H1 (cell line): ENCODE measurements at regions not wholly inside any gene's neighbourhood (a gene's known extent, or its start where the extent isn't known, plus 50 kb on each side); places are given as distances from the start of the nearest gene placed in this dataset.
A peak's percentile ranks its signal among the peaks of the same experiment; 100 is the strongest.

Source experiments
- CTCF ChIA-PET: fragments of 300-600 bp; sonication (Branson Sonifier 250); formaldehyde crosslinking; loops from one replicate; lab custom pipeline; 2021; ENCODE audit not compliant: partially characterized antibody; lab: Charles Lee
- POLR2A ChIA-PET: fragments of 300-600 bp; sonication (Branson Sonifier 250); formaldehyde crosslinking; loops from one replicate; lab custom pipeline; 2021; ENCODE audit warnings: inconsistent platforms; ENCODE audit not compliant: partially characterized antibody; lab: Charles Lee
- DNase-seq, 2 experiments: peaks; one replicate each; pipeline versions ENCODE4 v3.0.0 to v3.0.0-alpha.2; 2010 to 2022; ENCODE audit warnings: low spot score in 2 of 2, low read depth in 1 of 2, mixed read lengths in 1 of 2
- FAIRE-seq: peaks from 2 replicates; lab custom pipeline; 2011; peaks lifted over from hg19 to GRCh38; lab: Jason Lieb, UNC
- H2AFZ ChIP-seq: 2 replicates; pipeline ENCODE4 v1.8.1; 2012; ENCODE audit warnings: low read length, inconsistent platforms
- H2AK5ac ChIP-seq: 2 replicates; pipeline ENCODE4 v1.6.1; 2013; ENCODE audit warnings: low read depth, low read length
- H2BK120ac ChIP-seq: replicated peaks from 2 replicates; pipeline ENCODE3; 2013; ENCODE audit warnings: low read depth, low read length, inconsistent platforms
- H2BK12ac ChIP-seq: 2 replicates; pipeline ENCODE4 v1.6.1; 2013; ENCODE audit warnings: low read depth, low read length
- H2BK15ac ChIP-seq: 2 replicates; pipeline ENCODE4 v1.6.1; 2013; ENCODE audit warnings: low read length
- H2BK20ac ChIP-seq: 2 replicates; pipeline ENCODE4 v1.6.1; 2013; ENCODE audit warnings: low read length
- H2BK5ac ChIP-seq: 2 replicates; pipeline ENCODE4 v1.6.1; 2013; ENCODE audit warnings: low read depth, low read length
- H3K14ac ChIP-seq: 2 replicates; pipeline ENCODE4 v1.6.1; 2013; ENCODE audit warnings: inconsistent platforms; ENCODE audit not compliant: insufficient read length
- H3K18ac ChIP-seq: 2 replicates; pipeline ENCODE4 v1.6.1; 2013; ENCODE audit warnings: low read length; ENCODE audit errors: extremely low read depth
- H3K23ac ChIP-seq: 2 replicates; pipeline ENCODE4 v1.6.1; 2013; ENCODE audit warnings: inconsistent platforms; ENCODE audit not compliant: insufficient read length
- H3K23me2 ChIP-seq: 2 replicates; pipeline ENCODE4 v1.6.1; 2013; ENCODE audit warnings: low read depth, low read length
- H3K27ac ChIP-seq: 2 replicates; pipeline ENCODE4 v1.6.1; 2011; ENCODE audit warnings: low read depth, low read length, inconsistent platforms
- H3K27me3 ChIP-seq, 4 experiments: replicated peaks in 1 of 4; 1 replicate in 1 of 4; 2 replicates in 3 of 4; pipeline versions ENCODE4 v1.6.1 to v1.8.1; 2011 to 2013; ENCODE audit warnings: low read length in 3 of 4, mild to moderate bottlenecking in 3 of 4, inconsistent platforms in 2 of 4, mixed read lengths in 2 of 4, moderate library complexity in 1 of 4; ENCODE audit not compliant: control insufficient read depth in 3 of 4, insufficient read depth in 3 of 4; ENCODE audit errors: extremely low read depth in 1 of 4
- H3K36me3 ChIP-seq, 4 experiments: 2 replicates each; pipeline versions ENCODE4 v1.6.1 to v1.8.1; 2011 to 2013; ENCODE audit warnings: mild to moderate bottlenecking in 4 of 4, low read length in 3 of 4, moderate library complexity in 2 of 4, control low read depth in 1 of 4, inconsistent platforms in 1 of 4; ENCODE audit not compliant: insufficient read depth in 4 of 4, control insufficient read depth in 2 of 4
- H3K4ac ChIP-seq: replicated peaks from 2 replicates; pipeline ENCODE3; 2013; ENCODE audit warnings: low read length, low read depth, mixed read lengths, inconsistent platforms; ENCODE audit not compliant: insufficient read length
- H3K4me1 ChIP-seq, 4 experiments: replicated peaks in 1 of 4; 1 replicate in 1 of 4; 2 replicates in 3 of 4; pipeline versions ENCODE4 v1.6.1 to v1.8.1; 2011 to 2013; ENCODE audit warnings: low read length in 3 of 4, inconsistent platforms in 2 of 4, mixed read lengths in 1 of 4; ENCODE audit not compliant: insufficient read depth in 4 of 4, control insufficient read depth in 3 of 4
- H3K4me2 ChIP-seq, 2 experiments: 2 replicates each; pipeline versions ENCODE4 v1.6.1 to v1.8.1; 2011 to 2013; ENCODE audit warnings: low read depth in 2 of 2, low read length in 2 of 2, control low read depth in 1 of 2, inconsistent platforms in 1 of 2, mild to moderate bottlenecking in 1 of 2; ENCODE audit not compliant: insufficient read depth in 1 of 2
- H3K4me3 ChIP-seq, 4 experiments: fragments of 200-600, 300-600 bp in 1 of 4; sonication (generic), shearing (Covaris generic), sonication (Bioruptor Twin) in 1 of 4; 2 replicates each; pipeline versions ENCODE4 v1.5.1 to v1.8.1; 2011 to 2016; ENCODE audit warnings: low read length in 4 of 4, low read depth in 3 of 4, control low read depth in 2 of 4, inconsistent platforms in 2 of 4, mild to moderate bottlenecking in 2 of 4, mixed read lengths in 1 of 4, moderate library complexity in 1 of 4; ENCODE audit not compliant: insufficient read depth in 2 of 4; ENCODE audit errors: extremely low read depth in 1 of 4
- H3K56ac ChIP-seq: replicated peaks from 2 replicates; pipeline ENCODE3; 2013; ENCODE audit warnings: low read depth, mild to moderate bottlenecking, mixed read lengths, low read length, inconsistent platforms; ENCODE audit not compliant: insufficient read length
- H3K79me1 ChIP-seq: 2 replicates; pipeline ENCODE4 v1.6.1; 2013; ENCODE audit warnings: low read depth, low read length, control low read depth
- H3K79me2 ChIP-seq, 2 experiments: 2 replicates each; pipeline versions ENCODE4 v1.6.1 to v1.8.1; 2012 to 2013; ENCODE audit warnings: low read length in 2 of 2, mild to moderate bottlenecking in 2 of 2, inconsistent platforms in 1 of 2; ENCODE audit not compliant: insufficient read depth in 2 of 2, control insufficient read depth in 1 of 2
- H3K9ac ChIP-seq, 4 experiments: replicated peaks in 1 of 4; 1 replicate in 1 of 4; 2 replicates in 3 of 4; pipeline versions ENCODE4 v1.6.1 to v1.8.1; 2011 to 2013; ENCODE audit warnings: low read depth in 3 of 4, low read length in 3 of 4, control low read depth in 2 of 4, mild to moderate bottlenecking in 2 of 4, moderate library complexity in 2 of 4, inconsistent platforms in 1 of 4; ENCODE audit errors: extremely low read depth in 1 of 4
- H3K9me3 ChIP-seq, 2 experiments: 2 replicates each; pipeline versions ENCODE4 v1.6.1 to v1.8.1; 2012 to 2013; ENCODE audit warnings: mild to moderate bottlenecking in 2 of 2, moderate library complexity in 2 of 2, control low read depth in 1 of 2, inconsistent platforms in 1 of 2, low read depth in 1 of 2, low read length in 1 of 2, mixed read lengths in 1 of 2; ENCODE audit not compliant: insufficient read depth in 2 of 2
- H4K20me1 ChIP-seq, 2 experiments: replicated peaks in 1 of 2; 2 replicates each; pipeline versions ENCODE3 to v1.8.1; 2011 to 2013; ENCODE audit warnings: inconsistent platforms in 2 of 2, low read length in 2 of 2, mild to moderate bottlenecking in 1 of 2; ENCODE audit not compliant: insufficient read depth in 2 of 2, control insufficient read depth in 1 of 2
- H4K5ac ChIP-seq: 2 replicates; pipeline ENCODE4 v1.6.1; 2013; ENCODE audit warnings: low read length, low read depth, mixed read lengths, inconsistent platforms; ENCODE audit not compliant: insufficient read length
- H4K8ac ChIP-seq: 2 replicates; pipeline ENCODE4 v1.8.0; 2013; ENCODE audit warnings: mild to moderate bottlenecking, moderate library complexity, low read length, inconsistent platforms; ENCODE audit not compliant: insufficient read depth; ENCODE audit errors: extremely low read depth
- H4K91ac ChIP-seq: replicated peaks from 2 replicates; pipeline ENCODE3; 2013; ENCODE audit warnings: low read length, mixed read lengths, inconsistent platforms; ENCODE audit not compliant: insufficient read length
- BACH1 ChIP-seq: IDR thresholded peaks from 2 replicates; pipeline ENCODE4 v1.6.1; 2012; ENCODE audit warnings: low read length, improper control_type of control experiment
- CBX8 ChIP-seq: fragments of 300-800, 300-1000 bp; sonication (generic); IDR thresholded peaks from 2 replicates; pipeline ENCODE4 v1.7.1; 2016; ENCODE audit warnings: low read depth, low read length, borderline replicate concordance
- POLR2A ChIP-seq, 2 experiments: IDR thresholded peaks; 1 replicate in 1 of 2; 2 replicates in 1 of 2; pipeline ENCODE4 v1.6.1; 2011; ENCODE audit warnings: low read depth in 2 of 2, low read length in 2 of 2, mild to moderate bottlenecking in 2 of 2; ENCODE audit errors: control extremely low read depth in 1 of 2
- POLR2AphosphoS5 ChIP-seq: IDR thresholded peaks from 2 replicates; pipeline ENCODE4 v1.6.1; 2011; ENCODE audit warnings: low read depth, low read length
- RXRA ChIP-seq: IDR thresholded peaks from 2 replicates; pipeline ENCODE4 v1.6.1; 2011; ENCODE audit warnings: low read depth, mild to moderate bottlenecking, low read length, moderate library complexity; ENCODE audit not compliant: insufficient read depth
- SIRT6 ChIP-seq: IDR thresholded peaks from one replicate; pipeline ENCODE4 v1.7.1; 2012; ENCODE audit warnings: low read length, inconsistent platforms
- TEAD4 ChIP-seq: IDR thresholded peaks from 2 replicates; pipeline ENCODE4 v1.6.1; 2012; ENCODE audit warnings: low read depth, low read length, inconsistent platforms, mixed read lengths
- WGBS, 2 experiments: shearing (Covaris generic) in 1 of 2; methylation state at CpG; one replicate each; pipeline versions ENCODE4 v1.1.6 to v1.1.7; 2013 to 2015; ENCODE audit warnings: low lambda C conversion rate in 2 of 2, mixed read lengths in 2 of 2, inconsistent platforms in 1 of 2, low coverage in 1 of 2, missing lambda C conversion rate in 1 of 2; ENCODE audit not compliant: insufficient replicate concordance in 2 of 2, insufficient coverage in 1 of 2, insufficient read length in 1 of 2; ENCODE audit errors: extremely low coverage in 1 of 2, missing lambda C conversion rate in 1 of 2; 5-methylcytosine and 5-hydroxymethylcytosine counted together

- H2BK20ac ChIP-seq = no peak overlapping the region
- TF ChIP-seq RXRA (no peak), TEAD4 (no peak), POLR2A (IDR thresholded peaks at IDR 0.05; ENCODE audit: control extremely low read depth in 1 of 2, low read depth in 2 of 2, low read length in 2 of 2) (no peak), CBX8 (no peak), SIRT6 (no peak), POLR2AphosphoS5 (no peak), BACH1 (no peak)
Measured at GRCh38 chr22:49009359-49010063, 818.2 kb downstream of the BRD1 start.

More at GRCh38 chr22:49009359-49010063, 818.2 kb downstream of the BRD1 start:
- H3K79me2 ChIP-seq = no peaks in the 10 kb centered on the region
- no peak overlapping the region for H2AFZ ChIP-seq
- no peak overlapping the region for H4K91ac ChIP-seq
- no peaks in the 10 kb centered on the region for H3K23me2 ChIP-seq
- no peak overlapping the region for H2AK5ac ChIP-seq
- no peaks in the 10 kb centered on the region for H4K20me1 ChIP-seq
- H2BK12ac ChIP-seq = no peak overlapping the region
- H3K14ac ChIP-seq = no peak overlapping the region
- ChIA-PET CTCF (interaction anchor here (0.6 to 1.4 kb wide), 6 partner anchors 9 to 623 kb away, joined by 3 to 4 read pairs (median 3); no protein-coding TSS in a partner anchor), POLR2A (no interaction called here)
- H3K23ac ChIP-seq = no peak overlapping the region
- no peak overlapping the region for H2BK5ac ChIP-seq
- no peaks in the 10 kb centered on the region for H3K36me3 ChIP-seq
- H3K4me1 ChIP-seq = no peaks in the 10 kb centered on the region
- H3K4ac ChIP-seq = no peak overlapping the region
- H3K4me3 ChIP-seq = no peak overlapping the region
- no peak overlapping the region for H2BK120ac ChIP-seq
- H4K5ac ChIP-seq = no peak overlapping the region
- no peak for FAIRE-seq
- H2BK15ac ChIP-seq = no peak overlapping the region
- no peaks in the 10 kb centered on the region; the same call in 1 of the 2 replicates for H3K79me1 ChIP-seq
- DNase-seq = peak in 1 of 2 experiments; percentile 31
- no peak overlapping the region for H3K9ac ChIP-seq
- no peak overlapping the region for H3K27ac ChIP-seq
- no peak overlapping the region for H3K18ac ChIP-seq
- H3K4me2 ChIP-seq = no peak overlapping the region
- H3K9me3 ChIP-seq = no peaks in the 10 kb centered on the region
- WGBS, 2 experiments = 89% methylated on average over 12 of the region's 12 CpGs; no CpG with 5 or more reads in 1 of the 2 experiments
- peaks cover 0 to 4% (median 0%) of the 10 kb centered on the region in 4 experiments; a peak in 1 of 7 replicates for H3K27me3 ChIP-seq
- no peak overlapping the region; the same call in 1 of the 2 replicates for H4K8ac ChIP-seq
- no peak overlapping the region for H3K56ac ChIP-seq
